GM23338 (cell line): ENCODE measurements at regions not wholly inside any gene's neighbourhood (a gene's known extent, or its start where the extent isn't known, plus 50 kb on each side); places are given as distances from the start of the nearest gene placed in this dataset.

Experiments used
- ATAC-seq: fragments of 200-7000 bp; cut with Tn5 transposase; 3 replicates; pipeline ENCODE4 v1.9.1; 2020
- DNase-seq: peaks from one replicate; pipeline ENCODE4 v3.0.0-alpha.2; 2015; ENCODE audit warnings: low spot score
- H2AFZ ChIP-seq: fragments of 200-600 bp; sonication (generic); 2 replicates; pipeline ENCODE4 v1.8.0; 2016; ENCODE audit warnings: antibody characterized with exemption, mild to moderate bottlenecking, moderate library complexity
- H3F3A ChIP-seq: fragments of 200-600 bp; sonication (generic); replicated peaks from 2 replicates; pipeline ENCODE4 v1.8.0; 2017; ENCODE audit warnings: antibody characterized with exemption, mixed run types, low read depth
- H3K27ac ChIP-seq: fragments of 200-600 bp; sonication (generic); 2 replicates; pipeline ENCODE4 v1.6.1; 2016; ENCODE audit warnings: low read depth
- H3K27me3 ChIP-seq: fragments of 200-600 bp; sonication (generic); 2 replicates; pipeline ENCODE4 v1.8.0; 2016; ENCODE audit warnings: mild to moderate bottlenecking, mixed run types, moderate library complexity; ENCODE audit not compliant: insufficient read depth
- H3K36me3 ChIP-seq: fragments of 200-600 bp; sonication (generic); 2 replicates; pipeline ENCODE4 v1.8.0; 2016; ENCODE audit warnings: mild to moderate bottlenecking; ENCODE audit not compliant: insufficient read depth
- H3K4me1 ChIP-seq: fragments of 200-600 bp; sonication (generic); 2 replicates; pipeline ENCODE4 v1.8.0; 2016; ENCODE audit warnings: mild to moderate bottlenecking, moderate library complexity; ENCODE audit not compliant: insufficient read depth
- H3K4me2 ChIP-seq: fragments of 200-600 bp; sonication (generic); 2 replicates; pipeline ENCODE4 v1.7.1; 2017; ENCODE audit warnings: mixed run types
- H3K4me3 ChIP-seq: fragments of 200-600 bp; sonication (generic); 2 replicates; pipeline ENCODE4 v1.6.1; 2016; ENCODE audit warnings: mixed run types
- H3K79me2 ChIP-seq: fragments of 200-600 bp; sonication (generic); replicated peaks from 2 replicates; pipeline ENCODE4 v1.8.0; 2017; ENCODE audit warnings: mild to moderate bottlenecking; ENCODE audit not compliant: insufficient read depth
- H3K9me2 ChIP-seq: fragments of 200-600 bp; sonication (generic); 2 replicates; pipeline ENCODE4 v1.8.0; 2017; ENCODE audit not compliant: insufficient read depth
- H4K20me1 ChIP-seq: fragments of 200-600 bp; sonication (generic); replicated peaks from 2 replicates; pipeline ENCODE4 v1.8.0; 2017; ENCODE audit warnings: mild to moderate bottlenecking; ENCODE audit not compliant: insufficient read depth
- H3K27ac Mint-ChIP-seq: 2 replicates; pipeline ENCODE4 v1.8.0; 2020; ENCODE audit warnings: inconsistent platforms, mild to moderate bottlenecking, moderate library complexity, mixed read lengths
- H3K27me3 Mint-ChIP-seq: 3 replicates; pipeline ENCODE4 v1.8.0; 2022; ENCODE audit warnings: low read depth, mild to moderate bottlenecking, moderate library complexity, mixed read lengths, inconsistent platforms; ENCODE audit not compliant: insufficient read depth, poor library complexity
- H3K36me3 Mint-ChIP-seq: 3 replicates; pipeline ENCODE4 v1.8.0; 2021; ENCODE audit warnings: low read depth, mild to moderate bottlenecking, inconsistent platforms, moderate library complexity, mixed read lengths
- H3K4me1 Mint-ChIP-seq: 3 replicates; pipeline ENCODE4 v1.8.0; 2020; ENCODE audit warnings: mild to moderate bottlenecking, inconsistent platforms, mixed read lengths
- H3K4me3 Mint-ChIP-seq: 3 replicates; pipeline ENCODE4 v1.8.0; 2021; ENCODE audit warnings: moderate library complexity, mild to moderate bottlenecking, inconsistent platforms, mixed read lengths
- H3K9me3 Mint-ChIP-seq: 3 replicates; pipeline ENCODE4 v1.8.0; 2020; ENCODE audit warnings: moderate library complexity, mild to moderate bottlenecking, inconsistent platforms, mixed read lengths
- CREB1 ChIP-seq: fragments of 250-450 bp; sonication (Bioruptor Pico); IDR thresholded peaks from 2 replicates; pipeline ENCODE4 v1.5.0; 2020; ENCODE audit warnings: low read depth, mild to moderate bottlenecking, moderate library complexity
- CTCF ChIP-seq, 2 experiments: fragments of 200-600 bp in 1 of 2; sonication (generic) in 1 of 2; conservative IDR thresholded peaks; 2 replicates each; pipeline versions ENCODE4 v1.5.1 to v1.6.1; 2016 to 2017; ENCODE audit warnings: antibody characterized with exemption in 2 of 2, low read depth in 2 of 2, mild to moderate bottlenecking in 2 of 2, moderate library complexity in 1 of 2
- ETS1 ChIP-seq: IDR thresholded peaks from 2 replicates; pipeline ENCODE4 v1.6.1; 2016; ENCODE audit warnings: antibody characterized with exemption
- NANOG ChIP-seq: IDR thresholded peaks from 2 replicates; pipeline ENCODE4 v1.6.1; 2016; ENCODE audit warnings: antibody characterized with exemption, borderline replicate concordance
- REST ChIP-seq: IDR thresholded peaks from one replicate; pipeline ENCODE4 v1.6.1; 2018; ENCODE audit warnings: antibody characterized with exemption; ENCODE audit not compliant: unreplicated experiment
- STAT1 ChIP-seq: IDR thresholded peaks from one replicate; pipeline ENCODE4 v1.6.1; 2016; ENCODE audit warnings: antibody characterized with exemption; ENCODE audit not compliant: unreplicated experiment
- ZNF114 ChIP-seq: fragments of 250-450 bp; sonication (Bioruptor Pico); IDR thresholded peaks from 2 replicates; pipeline ENCODE4 v1.5.0; 2020; ENCODE audit warnings: mild to moderate bottlenecking, moderate library complexity
- ZNF462 ChIP-seq: fragments of 250-450 bp; sonication (Bioruptor Pico); IDR thresholded peaks from 2 replicates; pipeline ENCODE4 v1.5.0; 2020; ENCODE audit warnings: mild to moderate bottlenecking, moderate library complexity

GRCh38 chr6:1037430-1038202, 274.3 kb upstream of the FOXQ1 start:
- Mint-ChIP-seq H3K4me3 (no peak overlapping the region), H3K4me1 (no peaks in the 10 kb centered on the region; the same call in 2 of the 3 replicates), H3K36me3 (no peaks in the 10 kb centered on the region), H3K9me3 (no peaks in the 10 kb centered on the region), H3K27me3 (peaks cover 3% of the 10 kb centered on the region), H3K27ac (no peak overlapping the region)
- no peak overlapping the region for H3K4me3 ChIP-seq
- H3K27ac ChIP-seq = no peak overlapping the region
- H3K4me2 ChIP-seq = no peak overlapping the region
- no peak overlapping the region for H2AFZ ChIP-seq
- H3K4me1 ChIP-seq = no peaks in the 10 kb centered on the region
- H4K20me1 ChIP-seq = no peaks in the 10 kb centered on the region
- ATAC-seq = no peak
- no peak for DNase-seq
- no peaks in the 10 kb centered on the region for H3K79me2 ChIP-seq
- H3K9me2 ChIP-seq = no peaks in the 10 kb centered on the region
- H3K36me3 ChIP-seq = no peaks in the 10 kb centered on the region
- TF ChIP-seq CREB1 (CRISPR knock-in tag) (no peak), ETS1 (no peak), NANOG (no peak)
- no peaks in the 10 kb centered on the region for H3F3A ChIP-seq
- no peaks in the 10 kb centered on the region for H3K27me3 ChIP-seq

GRCh38 chr6:1035401-1035800, 276.5 kb upstream of the FOXQ1 start:
- peaks cover 3% of the 10 kb centered on the region for H3K27me3 Mint-ChIP-seq
- no peak overlapping the region for H3K27ac Mint-ChIP-seq
- Histone ChIP-seq H3F3A (no peaks in the 10 kb centered on the region), H3K9me2 (no peaks in the 10 kb centered on the region), H3K36me3 (no peaks in the 10 kb centered on the region), H4K20me1 (no peaks in the 10 kb centered on the region), H3K27me3 (no peaks in the 10 kb centered on the region), H2AFZ (0 out of 2 replicates have a peak overlapping the region, but pooled peaks have one; percentile 63), H3K4me3 (no peak overlapping the region), H3K4me1 (no peaks in the 10 kb centered on the region), H3K79me2 (no peaks in the 10 kb centered on the region), H3K27ac (no peak overlapping the region), H3K4me2 (no peak overlapping the region)
- no peak for DNase-seq
- H3K4me3 Mint-ChIP-seq = no peak overlapping the region
- no peaks in the 10 kb centered on the region for H3K9me3 Mint-ChIP-seq
- ATAC-seq = no peak
- no peaks in the 10 kb centered on the region for H3K36me3 Mint-ChIP-seq
- no peaks in the 10 kb centered on the region; the same call in 2 of the 3 replicates for H3K4me1 Mint-ChIP-seq
- TF ChIP-seq ZNF462 (no peak), ZNF114 (CRISPR knock-in tag) (no peak), CTCF (conservative IDR thresholded peaks at IDR 0.05; ENCODE audit: low read depth in 2 of 2) (no peak), CREB1 (CRISPR knock-in tag) (no peak), REST (no peak), STAT1 (no peak)
